ENCODE measurements at regions not wholly inside any gene's neighbourhood (a gene's known extent, or its start where the extent isn't known, plus 50 kb on each side); places are given as distances from the start of the nearest gene placed in this dataset.

GRCh38 chr2:21910832-21911507 lies 787.2 kb downstream of the TDRD15 start:
- 2% methylated on average over 6 of the region's 6 CpGs for WGBS (ENCODE audit: low lambda C conversion rate)
- H3K9ac ChIP-seq (ENCODE audit: insufficient read depth, low read depth, low read length): no peak overlapping the region
- no peaks in the 10 kb centered on the region for H4K20me1 ChIP-seq (ENCODE audit: insufficient read depth, low read length)
- in situ Hi-C loops (cut with HindIII; ENCODE audit: extremely low pct_ligation_motif_present, low pct_unique_long_range_greater_than_20kb) (no loop called here), intact Hi-C loops (cut with micrococcal nuclease; ENCODE audit: unreplicated experiment) (no loop called here)
- ChIA-PET POLR2A (no interaction called here), CTCF (ENCODE audit: low intra/inter-chr PET ratio, low total read pairs) (no interaction called here)
- DNase-seq (ENCODE audit: low spot score) (no peak), FAIRE-seq (no peak), ATAC-seq (no peak)
- H3K9me3 ChIP-seq (ENCODE audit: low read length): peaks cover 37% of the 10 kb centered on the region
- H3K4me2 ChIP-seq (ENCODE audit: low read depth, low read length): no peak overlapping the region
- BruUV-seq (replicated peaks): no TSS peak
- no peaks in the 10 kb centered on the region for H3K27me3 ChIP-seq (ENCODE audit: control insufficient read depth in 1 of 2, insufficient read depth in 2 of 2, low read length in 2 of 2)
- no peaks in the 10 kb centered on the region for H3K79me2 ChIP-seq (ENCODE audit: insufficient read depth, low read length)
- TF ChIP-seq CC2D1A (CRISPR knock-in tag; IDR thresholded peaks at IDR 0.05): no peak
- no peak for TF ChIP-seq TCF12 (IDR thresholded peaks at IDR 0.05)
- TF ChIP-seq TCF12 (CRISPR knock-in tag; IDR thresholded peaks at IDR 0.05): no peak
- peak; percentile 95 for TF ChIP-seq MNT (IDR thresholded peaks at IDR 0.05)
- no peak overlapping the region for H3K4me3 ChIP-seq (replicated peaks in 1 of 3; ENCODE audit: insufficient read depth in 1 of 3, low read depth in 2 of 3, low read length in 3 of 3)
- H3K36me3 ChIP-seq (replicated peaks in 1 of 2; ENCODE audit: control insufficient read depth in 1 of 2, insufficient read depth in 2 of 2, low read length in 2 of 2): no peaks in the 10 kb centered on the region
- no peak overlapping the region for H3K27ac ChIP-seq (ENCODE audit: extremely low read length, insufficient read depth, low read length)
- no peak overlapping the region for H2AFZ ChIP-seq (ENCODE audit: low read length)
- no peaks in the 10 kb centered on the region for H3K4me1 ChIP-seq (ENCODE audit: insufficient read depth, low read length)

GRCh38 chr2:21912405-21912804 lies 788.6 kb downstream of the TDRD15 start:
- ATAC-seq: no peak
- no peak for FAIRE-seq
- DNase-seq (ENCODE audit: low spot score): no peak
- Histone ChIP-seq H3K27me3 (ENCODE audit: control insufficient read depth in 1 of 2, insufficient read depth in 2 of 2, low read length in 2 of 2) (no peaks in the 10 kb centered on the region), H3K79me2 (ENCODE audit: insufficient read depth, low read length) (no peaks in the 10 kb centered on the region), H2AFZ (ENCODE audit: low read length) (no peak overlapping the region), H3K4me3 (replicated peaks in 1 of 3; ENCODE audit: insufficient read depth in 1 of 3, low read depth in 2 of 3, low read length in 3 of 3) (no peak overlapping the region; a peak in 1 of 6 replicates), H3K9me3 (ENCODE audit: low read length) (peaks cover 44% of the 10 kb centered on the region), H4K20me1 (ENCODE audit: insufficient read depth, low read length) (no peaks in the 10 kb centered on the region), H3K4me2 (ENCODE audit: low read depth, low read length) (no peak overlapping the region), H3K9ac (ENCODE audit: insufficient read depth, low read depth, low read length) (no peak overlapping the region), H3K27ac (ENCODE audit: extremely low read length, insufficient read depth, low read length) (no peak overlapping the region), H3K4me1 (ENCODE audit: insufficient read depth, low read length) (no peaks in the 10 kb centered on the region), H3K36me3 (replicated peaks in 1 of 2; ENCODE audit: control insufficient read depth in 1 of 2, insufficient read depth in 2 of 2, low read length in 2 of 2) (no peaks in the 10 kb centered on the region)
- POLR2A ChIA-PET: no interaction called here
- TF ChIP-seq SMAD3 (CRISPR knock-in tag; IDR thresholded peaks at IDR 0.05) (no peak), ZNF557 (CRISPR knock-in tag; IDR thresholded peaks at IDR 0.05) (no peak)
- intact Hi-C loops (cut with micrococcal nuclease; ENCODE audit: unreplicated experiment): no loop called here
- in situ Hi-C loops (cut with HindIII; ENCODE audit: extremely low pct_ligation_motif_present, low pct_unique_long_range_greater_than_20kb): no loop called here
- no TSS peak for BruUV-seq (replicated peaks)
- CTCF ChIA-PET (ENCODE audit: low intra/inter-chr PET ratio, low total read pairs): no interaction called here
- WGBS (ENCODE audit: low lambda C conversion rate): 1% methylated on average over 3 of the region's 3 CpGs

Measured in HepG2 (cell line).